ENCODE measurements at regions not wholly inside any gene's neighbourhood (a gene's known extent, or its start where the extent isn't known, plus 50 kb on each side); places are given as distances from the start of the nearest gene placed in this dataset.
A peak's percentile ranks its signal among the peaks of the same experiment; 100 is the strongest.
"Not testable (repeated sequence)": the region's sequence is repeated elsewhere in the genome, so short reads cannot be mapped to it uniquely, and the experiment has no call there.

DNA sequence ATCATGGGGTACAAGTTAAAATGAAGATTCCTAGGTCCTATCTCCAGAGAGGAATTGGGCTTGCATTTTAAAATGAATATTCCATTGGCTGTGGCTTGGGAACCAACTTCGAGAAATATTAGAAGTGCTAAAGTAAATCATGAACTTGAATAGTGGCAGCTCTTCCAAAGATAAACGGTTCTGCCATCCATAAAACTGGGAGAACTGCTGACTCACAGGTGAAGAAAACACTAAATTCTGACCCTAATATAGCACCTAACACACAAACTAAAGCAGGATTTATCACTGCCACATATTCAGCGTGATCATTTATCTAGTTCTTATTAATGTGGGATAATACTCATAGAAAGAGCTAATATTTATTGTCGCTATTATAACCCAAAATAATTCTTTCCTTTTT is 508.1 kb upstream of the ID4 start:
- no peak for DNase-seq (ENCODE audit: low read depth)

DNA sequence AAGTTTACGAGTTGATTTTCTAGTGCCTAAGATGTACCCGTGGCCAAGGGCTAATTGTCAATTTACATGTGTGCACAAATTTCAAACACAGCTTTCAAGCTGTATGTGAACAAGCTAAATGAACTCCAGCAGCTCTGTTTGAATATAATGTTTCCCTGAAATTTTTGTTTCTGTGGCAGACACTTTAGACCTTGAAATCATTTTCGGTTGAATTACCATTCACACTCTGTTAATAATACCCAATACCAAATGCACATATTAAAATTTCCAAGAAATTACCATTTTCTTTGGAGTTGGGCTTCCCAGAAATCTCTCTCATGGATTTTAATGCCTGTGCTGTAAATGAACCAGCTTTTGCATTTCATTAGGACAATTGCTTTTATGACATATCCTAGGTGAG is 506.1 kb upstream of the ID4 start:
- no peak for DNase-seq (ENCODE audit: low read depth)

- no peak for DNase-seq (ENCODE audit: low read depth)
Measured at GRCh38 chr6:19332806-19333460, 504.2 kb upstream of the ID4 start.

DNA sequence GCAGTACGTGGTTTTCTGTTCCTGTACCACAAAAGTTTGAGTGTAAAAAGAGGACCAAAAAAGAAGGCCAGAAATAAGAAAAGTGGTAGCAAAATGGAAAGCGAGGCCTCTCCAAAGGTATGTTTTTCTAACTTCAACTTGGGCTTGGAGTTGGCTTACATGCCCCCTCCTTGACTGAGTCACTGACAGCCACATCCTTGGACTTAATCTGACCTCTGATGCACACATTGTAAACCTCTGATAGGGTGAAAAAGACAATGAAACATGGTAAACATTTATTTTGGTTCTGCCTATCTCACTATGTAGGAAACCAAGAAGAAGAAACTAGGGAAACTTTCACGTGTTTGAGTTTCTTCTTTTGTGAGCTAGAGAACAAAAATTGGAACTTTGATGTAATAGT is 503.2 kb upstream of the ID4 start:
- peak; percentile 70 for DNase-seq (ENCODE audit: low read depth)

DNA sequence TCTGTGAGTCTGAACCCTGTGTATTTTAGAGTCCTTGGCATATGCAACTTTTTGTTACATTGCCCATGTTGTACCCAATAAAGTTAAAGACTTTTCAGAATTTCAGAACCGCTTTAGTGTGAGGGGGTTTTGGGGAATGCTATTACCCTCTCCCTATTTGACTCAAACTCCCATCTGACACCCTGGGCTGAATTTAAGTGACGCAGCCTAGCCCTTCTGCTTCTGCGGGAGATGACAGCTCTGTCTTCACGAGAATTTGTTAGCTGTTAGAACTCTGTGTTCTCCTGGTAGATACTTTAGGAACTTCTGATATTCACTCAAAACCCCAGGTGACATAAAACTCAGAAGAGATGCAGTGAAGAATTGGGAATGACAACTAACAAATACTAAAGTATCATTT is 500.6 kb upstream of the ID4 start:
- DNase-seq (ENCODE audit: low read depth), result no peak

DNA sequence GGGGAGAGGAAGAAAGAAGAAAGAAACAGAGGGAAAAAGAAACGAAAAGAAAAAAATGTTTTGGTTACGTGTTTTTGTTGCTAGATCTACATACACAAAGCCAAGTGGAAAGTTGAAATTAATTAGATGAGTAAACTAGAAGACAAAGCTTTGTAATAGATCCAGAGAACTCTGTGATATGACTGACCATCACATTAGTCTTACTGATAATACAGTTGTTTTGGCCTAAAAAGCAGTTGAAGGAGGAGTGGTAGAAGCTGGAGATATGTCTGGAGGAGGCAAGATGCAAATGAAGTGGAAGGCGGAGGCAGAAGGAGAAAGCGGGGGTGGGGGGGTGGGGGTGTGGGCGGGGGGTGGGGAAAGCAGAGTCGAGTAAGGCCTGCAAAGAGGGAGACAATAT is 500.1 kb upstream of the ID4 start:
- DNase-seq (ENCODE audit: low read depth), result no peak

GRCh38 chr6:19342616-19343015 is 494.6 kb upstream of the ID4 start:
- peak; percentile 46 for DNase-seq (ENCODE audit: low read depth)

GRCh38 chr6:19349429-19349828 is 487.7 kb upstream of the ID4 start:
- DNase-seq (ENCODE audit: low read depth), result no peak

GRCh38 chr6:19354181-19354580 is 483.0 kb upstream of the ID4 start:
- DNase-seq (ENCODE audit: low read depth), result no peak

DNA sequence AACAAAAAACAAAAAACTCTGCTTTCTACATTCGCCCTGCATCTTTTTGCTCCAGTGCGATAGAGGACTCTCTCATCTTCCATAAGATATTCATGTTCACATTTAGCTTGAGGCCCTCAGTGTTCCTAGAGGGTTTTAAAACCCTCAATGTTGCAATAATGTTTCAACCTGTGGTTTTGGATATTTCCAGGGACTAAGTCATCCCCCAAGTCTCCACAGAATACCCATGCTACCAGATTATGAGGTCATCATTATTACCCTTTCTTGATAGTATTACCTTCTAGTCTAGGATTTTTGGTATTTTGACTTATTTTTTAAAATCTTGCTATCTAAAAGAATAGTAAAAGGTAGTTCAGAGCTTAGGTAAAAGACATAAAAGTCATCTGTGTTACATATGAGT is 480.5 kb upstream of the ID4 start:
- DNase-seq (ENCODE audit: low read depth), result no peak

DNA sequence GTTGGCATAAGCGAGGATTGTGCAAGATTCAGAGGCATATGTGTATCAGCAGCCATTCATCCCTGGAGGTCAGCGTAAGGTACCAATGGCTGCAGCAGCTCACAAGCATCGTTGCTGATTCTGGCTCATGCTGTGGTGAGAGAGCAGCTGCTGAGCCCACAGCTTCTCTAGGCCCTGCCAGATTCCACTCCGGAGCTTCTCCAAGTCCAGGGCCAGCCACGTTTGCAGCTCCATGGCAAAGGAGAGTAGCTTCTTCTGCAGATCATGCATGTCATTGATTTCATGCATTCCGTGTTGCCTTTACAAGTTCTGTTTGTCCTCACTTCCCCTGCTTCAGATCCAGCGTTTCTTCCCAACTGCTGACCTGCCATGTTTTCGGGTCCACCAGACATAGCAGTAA is 474.8 kb upstream of the ID4 start:
- no peak for DNase-seq (ENCODE audit: low read depth)

DNA sequence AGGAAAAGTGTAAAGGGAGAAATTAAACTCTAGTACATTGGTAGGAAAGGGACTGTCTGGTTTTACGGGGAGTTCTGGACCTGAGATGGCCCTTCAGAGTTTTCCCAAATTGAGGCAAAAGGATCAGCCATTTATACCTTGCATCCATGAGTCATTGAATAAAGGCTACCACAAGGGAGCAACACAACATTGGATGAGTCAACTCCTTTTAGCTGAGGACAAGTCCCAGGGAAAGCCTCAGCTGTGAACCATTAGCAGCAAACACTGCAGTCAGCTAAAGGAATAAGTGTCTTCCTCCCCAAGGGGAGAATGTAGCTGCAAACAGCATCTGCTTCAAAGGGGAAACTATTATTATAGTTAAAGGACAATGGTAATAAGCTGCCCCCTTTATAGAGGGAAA is 468.7 kb upstream of the ID4 start:
- peak; percentile 65 for DNase-seq (ENCODE audit: low read depth)

GRCh38 chr6:19369785-19370184 is 467.4 kb upstream of the ID4 start:
- DNase-seq (ENCODE audit: low read depth), result no peak

DNA sequence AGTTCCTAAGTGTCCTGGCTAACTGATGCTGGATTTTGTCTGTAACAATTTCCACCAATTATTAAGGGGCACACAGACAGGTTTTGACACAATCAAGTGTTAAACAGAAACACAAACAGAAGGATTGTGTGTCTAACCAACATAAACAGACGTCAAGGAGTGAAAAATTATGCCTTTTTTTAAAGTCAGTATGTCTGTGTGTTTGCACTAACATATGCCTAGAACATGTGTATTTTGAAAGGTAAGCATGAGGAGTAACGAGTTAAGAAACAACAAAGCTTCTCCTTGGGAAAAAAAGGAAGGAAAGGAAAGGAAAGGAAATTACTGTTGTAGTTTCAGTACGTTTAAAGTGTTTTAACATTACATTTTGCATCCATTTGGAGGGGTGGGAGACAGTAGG is 466.3 kb upstream of the ID4 start:
- no peak for DNase-seq (ENCODE audit: low read depth)

DNA sequence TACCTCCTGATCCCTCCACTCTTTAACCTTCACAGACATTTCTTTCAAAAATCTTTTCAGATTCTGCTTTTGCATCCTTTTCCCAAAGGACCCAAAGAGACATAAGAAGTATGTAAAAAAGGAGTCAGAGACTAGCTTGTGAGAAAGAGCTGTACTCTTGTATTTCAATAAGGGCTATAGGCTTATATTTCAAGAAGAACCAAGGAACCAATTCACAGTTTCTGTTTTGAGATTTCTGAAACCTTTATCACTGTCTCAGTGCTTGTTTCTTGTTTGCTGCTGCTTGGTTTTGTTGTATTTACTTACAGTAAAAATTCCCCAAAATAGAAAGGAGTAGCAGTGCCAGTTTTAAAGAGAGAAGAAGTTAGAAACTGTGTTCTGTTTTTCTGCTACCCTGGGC is 461.6 kb upstream of the ID4 start:
- DNase-seq (ENCODE audit: low read depth), result no peak

GRCh38 chr6:19377722-19378121 is 459.4 kb upstream of the ID4 start:
- DNase-seq (ENCODE audit: low read depth), result no peak

GRCh38 chr6:19380293-19380692 is 456.9 kb upstream of the ID4 start:
- peak; percentile 73 for DNase-seq (ENCODE audit: low read depth)

DNA sequence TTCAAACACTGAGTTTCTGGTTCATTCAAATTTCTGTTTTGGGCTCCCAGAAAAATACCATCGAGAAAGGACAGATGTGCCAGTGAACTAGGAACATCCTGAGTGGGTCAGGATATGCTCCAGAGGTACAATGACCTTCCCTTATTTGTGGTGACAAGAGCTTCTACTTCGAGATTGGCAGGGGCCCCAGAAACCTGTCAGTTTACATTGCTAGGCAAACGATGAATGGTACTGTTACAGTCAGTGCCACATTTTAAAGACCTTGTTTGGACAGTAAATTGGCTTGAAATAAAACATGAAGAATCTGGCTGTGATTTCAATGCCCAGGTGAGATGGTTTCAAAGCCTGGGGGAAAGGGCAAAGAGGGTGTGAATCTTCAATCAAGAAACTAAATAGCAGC is 454.5 kb upstream of the ID4 start:
- no peak for DNase-seq (ENCODE audit: low read depth)

- DNase-seq (ENCODE audit: low read depth), result peak; percentile 38
Measured at GRCh38 chr6:19391926-19392325, 445.2 kb upstream of the ID4 start.

DNA sequence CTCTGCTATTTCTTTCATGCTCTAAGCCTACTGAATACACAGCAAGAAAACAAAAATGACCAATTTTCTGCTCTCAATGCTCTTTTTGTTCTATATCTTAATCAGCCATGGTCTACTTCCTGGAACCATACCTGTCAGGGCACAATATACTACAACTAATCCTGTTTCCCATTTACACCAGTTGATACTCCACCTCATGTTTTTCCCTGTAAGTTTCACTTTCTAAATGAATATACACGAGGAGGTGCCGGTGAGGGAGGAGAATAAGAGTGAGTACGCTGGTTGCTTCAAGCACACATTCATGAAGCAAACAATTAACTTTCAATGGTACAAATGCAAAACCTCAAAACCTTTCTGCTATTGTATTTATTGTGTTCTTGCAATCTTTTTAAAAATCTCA is 443.1 kb upstream of the ID4 start:
- DNase-seq (ENCODE audit: low read depth), result no peak

DNA sequence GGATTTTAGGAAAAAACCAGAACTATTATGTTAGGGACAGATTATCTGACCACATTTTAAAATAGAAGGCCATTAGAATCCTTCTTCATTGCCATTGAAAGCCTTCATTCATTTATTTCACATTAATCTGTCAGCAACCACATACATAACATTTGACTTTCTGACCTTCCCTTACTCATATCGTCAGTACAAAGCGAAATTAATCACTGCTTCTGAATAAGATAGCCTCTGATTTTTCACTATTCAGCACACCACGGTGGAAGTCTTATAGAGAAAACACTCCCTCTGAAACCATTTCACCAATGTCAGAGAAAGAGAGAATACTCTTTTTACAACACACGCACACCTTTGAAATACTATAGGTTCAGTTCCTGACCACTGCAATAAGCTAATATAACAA is 442.5 kb upstream of the ID4 start:
- no peak for DNase-seq (ENCODE audit: low read depth)

DNA sequence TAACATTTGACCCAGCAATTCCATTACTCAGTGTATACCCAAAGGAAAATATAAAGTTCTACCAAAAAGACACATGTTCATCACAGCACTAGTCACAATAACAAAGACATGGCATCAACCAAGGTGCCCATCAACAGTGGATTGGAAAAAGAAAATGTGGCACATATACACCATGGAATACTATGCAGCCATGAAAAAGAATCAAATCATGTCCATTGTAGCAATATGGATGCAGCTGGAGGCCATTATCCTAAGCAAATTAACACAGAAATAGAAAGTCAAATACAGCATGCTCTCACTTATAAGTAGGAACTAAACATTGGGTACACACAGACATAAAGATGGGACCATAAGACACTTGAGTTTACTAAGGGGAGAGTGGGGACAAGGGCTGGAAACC is 441.9 kb upstream of the ID4 start:
- no peak for DNase-seq (ENCODE audit: low read depth)

DNA sequence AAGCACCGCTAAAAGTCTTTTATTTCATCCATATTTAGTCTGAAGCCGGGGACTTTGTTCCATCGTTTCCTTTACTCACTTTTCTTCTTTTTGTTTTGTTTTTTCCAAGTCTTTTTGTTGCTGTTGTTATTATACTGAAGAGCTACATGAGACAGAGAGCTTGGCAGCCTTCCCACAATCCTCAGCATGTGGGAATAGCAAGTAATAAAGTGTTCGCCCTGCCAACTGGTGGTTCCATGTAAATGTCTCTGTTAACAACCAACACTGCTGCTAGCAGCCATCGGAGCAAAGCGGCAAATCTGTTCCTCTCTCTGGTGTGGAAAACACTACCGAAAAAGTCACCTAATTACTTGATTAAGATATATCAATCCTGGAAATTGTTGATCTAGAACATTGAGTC is 437.8 kb upstream of the ID4 start:
- no peak for DNase-seq (ENCODE audit: low read depth)

- not testable (repeated sequence) for DNase-seq (ENCODE audit: low read depth)
Measured at GRCh38 chr6:19404884-19405283, 432.3 kb upstream of the ID4 start.

DNA sequence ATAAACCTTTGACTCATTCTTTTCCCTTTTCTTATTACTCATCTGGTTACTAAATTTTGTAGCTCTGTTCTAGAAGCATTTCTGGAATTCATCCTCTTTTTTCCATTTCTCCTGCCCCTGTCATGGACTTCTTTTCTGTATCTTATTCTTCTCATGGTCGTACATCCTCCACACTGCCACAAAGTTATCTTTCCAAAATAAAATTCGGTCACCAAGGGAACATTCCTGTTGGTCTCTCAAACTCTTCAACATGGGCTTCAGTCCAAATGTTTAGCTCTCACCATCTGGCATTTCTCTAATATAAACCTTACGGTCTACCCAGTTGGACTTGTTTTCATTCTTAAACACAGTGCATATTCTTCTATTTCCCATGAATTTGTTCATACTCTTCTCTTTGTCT is 428.8 kb upstream of the ID4 start:
- no peak for DNase-seq (ENCODE audit: low read depth)

All from ELR (cell line).